H1 (cell line): ENCODE measurements at regions not wholly inside any gene's neighbourhood (a gene's known extent, or its start where the extent isn't known, plus 50 kb on each side); places are given as distances from the start of the nearest gene placed in this dataset.

Experiments used
- EP300 ChIP-seq, 2 experiments: IDR thresholded peaks; 1 replicate in 1 of 2; 2 replicates in 1 of 2; pipeline ENCODE4 v1.6.1; 2011 to 2012; ENCODE audit warnings: low read depth in 2 of 2, low read length in 2 of 2, mild to moderate bottlenecking in 2 of 2, borderline replicate concordance in 1 of 2, inconsistent platforms in 1 of 2, moderate library complexity in 1 of 2
- GABPA ChIP-seq: IDR thresholded peaks from 2 replicates; pipeline ENCODE4 v1.6.1; 2011; ENCODE audit warnings: mild to moderate bottlenecking, low read length, moderate library complexity, borderline replicate concordance; ENCODE audit not compliant: insufficient read depth
- PHF8 ChIP-seq: fragments of 200-600 bp; sonication (generic); conservative IDR thresholded peaks from 2 replicates; pipeline ENCODE4 v1.7.1; 2012; ENCODE audit warnings: low read depth, mild to moderate bottlenecking, inconsistent platforms, low read length, moderate library complexity
- SAP30 ChIP-seq: fragments of 300-600 bp; sonication (generic); IDR thresholded peaks from 2 replicates; pipeline ENCODE4 v1.7.1; 2012; ENCODE audit warnings: low read length, moderate library complexity, mild to moderate bottlenecking, inconsistent platforms; ENCODE audit not compliant: insufficient read depth, insufficient replicate concordance
- YY1 ChIP-seq: IDR thresholded peaks from 2 replicates; pipeline ENCODE4 v1.6.1; 2011; ENCODE audit warnings: low read depth, mild to moderate bottlenecking, low read length
- TF ChIP-seq, protein P1 (sequence below): fragments of 300-600 bp; sonication (generic); IDR thresholded peaks from 2 replicates; pipeline ENCODE4 v1.7.1; 2012; ENCODE audit warnings: low read length, moderate library complexity, mild to moderate bottlenecking, inconsistent platforms; ENCODE audit not compliant: insufficient replicate concordance
- TF ChIP-seq, protein P2 (sequence below): IDR thresholded peaks from 2 replicates; pipeline ENCODE4 v1.6.1; 2011; ENCODE audit warnings: low read depth, mild to moderate bottlenecking, low read length; ENCODE audit not compliant: insufficient read depth

DNA sequence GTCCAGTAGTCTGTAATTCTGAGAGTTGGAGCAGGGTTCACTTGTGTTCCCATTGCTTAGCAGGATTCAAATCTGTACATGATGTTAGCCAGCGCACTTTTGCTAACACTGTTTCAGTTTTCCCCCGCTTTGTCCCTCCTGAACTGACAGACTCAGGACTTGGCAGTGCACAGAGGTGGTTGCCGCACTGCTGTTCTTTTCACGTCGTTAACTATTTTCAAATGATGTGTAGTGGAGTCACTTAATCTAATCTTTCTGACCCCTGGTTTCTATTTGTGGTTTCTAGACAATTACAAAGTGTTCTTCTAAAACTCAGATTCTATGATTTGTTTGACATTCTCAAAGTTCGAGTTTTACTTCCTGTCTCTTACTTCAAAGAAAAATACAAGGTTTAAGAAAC, 234.5 kb downstream of the RBM43 start (continued):
- TF ChIP-seq, protein P1, sequence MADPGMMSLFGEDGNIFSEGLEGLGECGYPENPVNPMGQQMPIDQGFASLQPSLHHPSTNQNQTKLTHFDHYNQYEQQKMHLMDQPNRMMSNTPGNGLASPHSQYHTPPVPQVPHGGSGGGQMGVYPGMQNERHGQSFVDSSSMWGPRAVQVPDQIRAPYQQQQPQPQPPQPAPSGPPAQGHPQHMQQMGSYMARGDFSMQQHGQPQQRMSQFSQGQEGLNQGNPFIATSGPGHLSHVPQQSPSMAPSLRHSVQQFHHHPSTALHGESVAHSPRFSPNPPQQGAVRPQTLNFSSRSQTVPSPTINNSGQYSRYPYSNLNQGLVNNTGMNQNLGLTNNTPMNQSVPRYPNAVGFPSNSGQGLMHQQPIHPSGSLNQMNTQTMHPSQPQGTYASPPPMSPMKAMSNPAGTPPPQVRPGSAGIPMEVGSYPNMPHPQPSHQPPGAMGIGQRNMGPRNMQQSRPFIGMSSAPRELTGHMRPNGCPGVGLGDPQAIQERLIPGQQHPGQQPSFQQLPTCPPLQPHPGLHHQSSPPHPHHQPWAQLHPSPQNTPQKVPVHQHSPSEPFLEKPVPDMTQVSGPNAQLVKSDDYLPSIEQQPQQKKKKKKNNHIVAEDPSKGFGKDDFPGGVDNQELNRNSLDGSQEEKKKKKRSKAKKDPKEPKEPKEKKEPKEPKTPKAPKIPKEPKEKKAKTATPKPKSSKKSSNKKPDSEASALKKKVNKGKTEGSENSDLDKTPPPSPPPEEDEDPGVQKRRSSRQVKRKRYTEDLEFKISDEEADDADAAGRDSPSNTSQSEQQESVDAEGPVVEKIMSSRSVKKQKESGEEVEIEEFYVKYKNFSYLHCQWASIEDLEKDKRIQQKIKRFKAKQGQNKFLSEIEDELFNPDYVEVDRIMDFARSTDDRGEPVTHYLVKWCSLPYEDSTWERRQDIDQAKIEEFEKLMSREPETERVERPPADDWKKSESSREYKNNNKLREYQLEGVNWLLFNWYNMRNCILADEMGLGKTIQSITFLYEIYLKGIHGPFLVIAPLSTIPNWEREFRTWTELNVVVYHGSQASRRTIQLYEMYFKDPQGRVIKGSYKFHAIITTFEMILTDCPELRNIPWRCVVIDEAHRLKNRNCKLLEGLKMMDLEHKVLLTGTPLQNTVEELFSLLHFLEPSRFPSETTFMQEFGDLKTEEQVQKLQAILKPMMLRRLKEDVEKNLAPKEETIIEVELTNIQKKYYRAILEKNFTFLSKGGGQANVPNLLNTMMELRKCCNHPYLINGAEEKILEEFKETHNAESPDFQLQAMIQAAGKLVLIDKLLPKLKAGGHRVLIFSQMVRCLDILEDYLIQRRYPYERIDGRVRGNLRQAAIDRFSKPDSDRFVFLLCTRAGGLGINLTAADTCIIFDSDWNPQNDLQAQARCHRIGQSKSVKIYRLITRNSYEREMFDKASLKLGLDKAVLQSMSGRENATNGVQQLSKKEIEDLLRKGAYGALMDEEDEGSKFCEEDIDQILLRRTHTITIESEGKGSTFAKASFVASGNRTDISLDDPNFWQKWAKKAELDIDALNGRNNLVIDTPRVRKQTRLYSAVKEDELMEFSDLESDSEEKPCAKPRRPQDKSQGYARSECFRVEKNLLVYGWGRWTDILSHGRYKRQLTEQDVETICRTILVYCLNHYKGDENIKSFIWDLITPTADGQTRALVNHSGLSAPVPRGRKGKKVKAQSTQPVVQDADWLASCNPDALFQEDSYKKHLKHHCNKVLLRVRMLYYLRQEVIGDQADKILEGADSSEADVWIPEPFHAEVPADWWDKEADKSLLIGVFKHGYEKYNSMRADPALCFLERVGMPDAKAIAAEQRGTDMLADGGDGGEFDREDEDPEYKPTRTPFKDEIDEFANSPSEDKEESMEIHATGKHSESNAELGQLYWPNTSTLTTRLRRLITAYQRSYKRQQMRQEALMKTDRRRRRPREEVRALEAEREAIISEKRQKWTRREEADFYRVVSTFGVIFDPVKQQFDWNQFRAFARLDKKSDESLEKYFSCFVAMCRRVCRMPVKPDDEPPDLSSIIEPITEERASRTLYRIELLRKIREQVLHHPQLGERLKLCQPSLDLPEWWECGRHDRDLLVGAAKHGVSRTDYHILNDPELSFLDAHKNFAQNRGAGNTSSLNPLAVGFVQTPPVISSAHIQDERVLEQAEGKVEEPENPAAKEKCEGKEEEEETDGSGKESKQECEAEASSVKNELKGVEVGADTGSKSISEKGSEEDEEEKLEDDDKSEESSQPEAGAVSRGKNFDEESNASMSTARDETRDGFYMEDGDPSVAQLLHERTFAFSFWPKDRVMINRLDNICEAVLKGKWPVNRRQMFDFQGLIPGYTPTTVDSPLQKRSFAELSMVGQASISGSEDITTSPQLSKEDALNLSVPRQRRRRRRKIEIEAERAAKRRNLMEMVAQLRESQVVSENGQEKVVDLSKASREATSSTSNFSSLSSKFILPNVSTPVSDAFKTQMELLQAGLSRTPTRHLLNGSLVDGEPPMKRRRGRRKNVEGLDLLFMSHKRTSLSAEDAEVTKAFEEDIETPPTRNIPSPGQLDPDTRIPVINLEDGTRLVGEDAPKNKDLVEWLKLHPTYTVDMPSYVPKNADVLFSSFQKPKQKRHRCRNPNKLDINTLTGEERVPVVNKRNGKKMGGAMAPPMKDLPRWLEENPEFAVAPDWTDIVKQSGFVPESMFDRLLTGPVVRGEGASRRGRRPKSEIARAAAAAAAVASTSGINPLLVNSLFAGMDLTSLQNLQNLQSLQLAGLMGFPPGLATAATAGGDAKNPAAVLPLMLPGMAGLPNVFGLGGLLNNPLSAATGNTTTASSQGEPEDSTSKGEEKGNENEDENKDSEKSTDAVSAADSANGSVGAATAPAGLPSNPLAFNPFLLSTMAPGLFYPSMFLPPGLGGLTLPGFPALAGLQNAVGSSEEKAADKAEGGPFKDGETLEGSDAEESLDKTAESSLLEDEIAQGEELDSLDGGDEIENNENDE: no peak
- TF ChIP-seq SAP30 (no peak), GABPA (no peak), YY1 (no peak), EP300 (IDR thresholded peaks at IDR 0.05; ENCODE audit: borderline replicate concordance in 1 of 2, low read depth in 2 of 2, low read length in 2 of 2) (no peak), PHF8 (no peak)
- TF ChIP-seq, protein P2, sequence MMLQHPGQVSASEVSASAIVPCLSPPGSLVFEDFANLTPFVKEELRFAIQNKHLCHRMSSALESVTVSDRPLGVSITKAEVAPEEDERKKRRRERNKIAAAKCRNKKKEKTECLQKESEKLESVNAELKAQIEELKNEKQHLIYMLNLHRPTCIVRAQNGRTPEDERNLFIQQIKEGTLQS: no peak
- TF ChIP-seq, all 59 proteins: peak for 0
